Heart left ventricle (tissue), 16 donors: ENCODE measurements at regions not wholly inside any gene's neighbourhood (a gene's known extent, or its start where the extent isn't known, plus 50 kb on each side); places are given as distances from the start of the nearest gene placed in this dataset.

ENCODE experiments used
- ATAC-seq, 4 donors: fragments of 200-7000 bp; cut with Tn5 transposase; one replicate each; pipeline ENCODE4 v1.9.1; 2020 to 2022; ENCODE audit warnings: moderate library complexity in 4 of 4, mild to moderate bottlenecking in 3 of 4, moderate number of reproducible peaks in 1 of 4
- DNase-seq, 5 donors: peaks; one replicate each; pipeline ENCODE4 v3.0.0-alpha.2; 2020
- H3K27ac ChIP-seq, 12 donors: fragments of 200-600 bp; sonication (generic) in 4 of 12; one replicate each; pipeline versions ENCODE4 v1.5.0 to v1.8.0; 2016 to 2022; ENCODE audit warnings: mild to moderate bottlenecking in 2 of 12
- H3K27me3 ChIP-seq, 9 donors: fragments of 200-600 bp; sonication (generic) in 2 of 9; one replicate each; pipeline versions ENCODE4 v1.5.1 to v1.8.0; 2016 to 2022; ENCODE audit warnings: mild to moderate bottlenecking in 3 of 9
- H3K36me3 ChIP-seq, 9 donors: fragments of 200-600 bp; sonication (generic) in 2 of 9; one replicate each; pipeline versions ENCODE4 v1.5.0 to v1.8.0; 2018 to 2022; ENCODE audit warnings: mild to moderate bottlenecking in 2 of 9
- H3K4me1 ChIP-seq, 12 donors: fragments of 200-600 bp; sonication (generic) in 4 of 12; one replicate each; pipeline versions ENCODE4 v1.5.0 to v1.8.0; 2016 to 2022; ENCODE audit warnings: mild to moderate bottlenecking in 3 of 12
- H3K4me3 ChIP-seq, 12 donors: fragments of 200-600 bp; sonication (generic) in 4 of 12; one replicate each; pipeline versions ENCODE4 v1.5.0 to v1.8.0; 2017 to 2022; ENCODE audit warnings: mild to moderate bottlenecking in 9 of 12, moderate library complexity in 4 of 12
- H3K9me3 ChIP-seq, 12 donors: fragments of 200-600 bp; sonication (generic) in 4 of 12; one replicate each; pipeline versions ENCODE4 v1.5.0 to v1.8.0; 2016 to 2022; ENCODE audit warnings: mild to moderate bottlenecking in 1 of 12
- CTCF ChIP-seq, 12 donors: fragments of 200-600 bp; sonication (generic) in 4 of 12; IDR thresholded peaks; one replicate each; pipeline versions ENCODE4 v1.5.0 to v1.8.0; 2018 to 2022; ENCODE audit warnings: antibody characterized with exemption in 12 of 12, mild to moderate bottlenecking in 5 of 12
- POLR2A ChIP-seq, 2 donors: fragments of 450-650 bp; IDR thresholded peaks; one replicate each; pipeline ENCODE4 v1.6.1; 2017; ENCODE audit warnings: antibody characterized with exemption in 2 of 2, mild to moderate bottlenecking in 2 of 2, moderate library complexity in 2 of 2
- WGBS, 4 donors: extraction: QIAGEN DNeasy Blood & Tissue Kit in 2 of 4; methylation state at CpG; one replicate each; pipeline versions ENCODE4 v1.1.5 to v1.1.7; 2013 to 2018; 5-methylcytosine and 5-hydroxymethylcytosine counted together
- intact Hi-C, 10 donors: fragments of 100-400 bp; cut with DNase I; formaldehyde crosslinking; loops; one replicate each; pipeline versions ENCODE4 v1.11.1 to v1.14.2; 2022
- donor health status: ischemic (EF 13 %, LVEDD 7.1; RV severe dilation, severe dysfunction).
- donor health status: healthy with polysubstance abuse.
- donor health status: DM: no; HTN: yes; CAD: no.
- donor health status: DM: no; HTN: no; CAD: no.
- donor health status: ischemic (EF 25% LVEDD 6.9; RV normal size, moderate dysfunction).
- donor health status: ischemic (EF 25% LVEDD 5.7; RV mildly dilated, moderate dysfunction).
- donor health status: healthy.
- donor health status: DM: yes; HTN: yes; CAD: no.
- donor health status: ischemic (EF 35%, LVEDD 5.7; RV mildly dilated, moderate dysfunction).
- donor health status: nonischemic (EF 11% LVEDD 7.7; RV severe dilation, severe dysfunction).
- donor health status: DM: yes; HTN: yes; CAD: no.
- donor health status: PGD.
- donor health status: ischemic (EF 29% LVEDD 5.4; RV normal size, mild dysfunction).
- donor health status: nonischemic (EF 23%, LVEDD 6.1; RV moderate dilation, normal function).

DNA sequence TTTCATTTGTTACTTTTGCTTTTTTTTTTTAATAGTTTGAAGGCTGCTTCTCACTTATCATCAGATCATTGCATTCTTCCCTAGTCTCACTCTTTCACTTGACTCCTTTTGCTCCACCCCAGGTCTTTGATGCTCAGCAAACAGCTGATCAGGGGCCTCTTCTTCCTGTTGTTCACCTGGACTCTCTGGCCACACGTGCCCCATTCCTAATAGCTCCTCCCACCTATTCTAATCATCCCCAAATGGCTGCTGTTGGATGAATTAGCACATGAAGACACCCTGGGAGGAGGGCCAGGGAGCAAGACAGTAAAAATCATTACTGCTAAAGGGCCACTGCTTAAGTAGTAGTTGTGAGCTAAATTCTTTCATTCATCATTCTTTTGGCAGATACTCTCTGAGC is 119.5 kb downstream of the MAB21L3 start:
- DNase-seq (no peak), ATAC-seq (no peak)
- TF ChIP-seq CTCF (IDR thresholded peaks at IDR 0.05): no peak
- TF ChIP-seq POLR2A (IDR thresholded peaks at IDR 0.05): no peak
- Histone ChIP-seq H3K4me3 (no peak overlapping the region), H3K4me1 (no peaks in the 10 kb centered on the region), H3K36me3 (no peaks in the 10 kb centered on the region), H3K9me3 (no peaks in the 10 kb centered on the region), H3K27me3 (no peaks in the 10 kb centered on the region), H3K27ac (no peak overlapping the region)
- intact Hi-C loops: loop anchor here in 2 of 10 donors (10.0 kb wide), 1 partner anchor 254 kb away; no protein-coding TSS in a partner anchor
- 21 to 46% (median 29%) methylated on average over 1 of the region's 1 CpG for WGBS, 4 donors

DNA sequence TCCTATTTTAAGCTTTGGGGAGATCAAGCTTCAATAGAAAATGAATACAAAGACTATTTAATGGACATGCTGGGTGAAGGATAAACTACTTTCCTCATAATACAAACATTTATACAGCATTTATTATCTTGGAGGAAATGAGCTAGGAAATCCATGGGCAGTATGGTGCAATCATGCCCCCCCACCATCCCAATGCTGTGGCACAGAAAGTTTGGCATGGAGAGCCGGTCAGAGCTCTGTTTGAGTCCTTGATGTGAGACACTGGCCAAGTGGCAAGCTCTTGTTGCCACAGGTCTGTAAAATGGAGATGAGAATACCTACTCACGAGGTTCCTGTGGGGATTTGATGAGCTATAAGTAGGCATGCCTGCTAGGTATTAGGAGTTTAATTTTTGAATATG is 120.6 kb downstream of the MAB21L3 start:
- Histone ChIP-seq H3K36me3 (no peaks in the 10 kb centered on the region), H3K27ac (no peak overlapping the region), H3K4me3 (no peak overlapping the region), H3K27me3 (no peaks in the 10 kb centered on the region), H3K4me1 (no peaks in the 10 kb centered on the region), H3K9me3 (peaks cover 0 to 3% (median 0%) of the 10 kb centered on the region in 12 donors)
- intact Hi-C loops: loop anchor here in 2 of 10 donors (10.0 kb wide), 1 partner anchor 253 kb away; no protein-coding TSS in a partner anchor
- no peak for TF ChIP-seq POLR2A (IDR thresholded peaks at IDR 0.05)
- TF ChIP-seq CTCF (IDR thresholded peaks at IDR 0.05): no peak
- DNase-seq (no peak), ATAC-seq (no peak)
- 75 to 88% (median 84%) methylated on average over 2 of the region's 2 CpGs for WGBS, 4 donors

GRCh38 chr1:116232989-116233514 is 121.9 kb downstream of the MAB21L3 start:
- H3K4me3 ChIP-seq: no peak overlapping the region
- no peaks in the 10 kb centered on the region for H3K36me3 ChIP-seq
- no peak for TF ChIP-seq POLR2A (IDR thresholded peaks at IDR 0.05)
- peak in 4 of 12 donors; percentile 7 to 21 (median 11) for TF ChIP-seq CTCF (IDR thresholded peaks at IDR 0.05)
- DNase-seq (no peak), ATAC-seq (peak in 2 of 4 donors; percentile 46 to 60)
- H3K27me3 ChIP-seq: no peaks in the 10 kb centered on the region
- H3K4me1 ChIP-seq: no peaks in the 10 kb centered on the region
- H3K9me3 ChIP-seq: peaks cover 0 to 3% (median 0%) of the 10 kb centered on the region in 12 donors
- WGBS, 4 donors: 25 to 41% (median 27%) methylated on average over 2 of the region's 2 CpGs
- no peak overlapping the region for H3K27ac ChIP-seq
- intact Hi-C loops: loop anchor here in 2 of 10 donors (10.0 kb wide), 1 partner anchor 252 kb away; no protein-coding TSS in a partner anchor

DNA sequence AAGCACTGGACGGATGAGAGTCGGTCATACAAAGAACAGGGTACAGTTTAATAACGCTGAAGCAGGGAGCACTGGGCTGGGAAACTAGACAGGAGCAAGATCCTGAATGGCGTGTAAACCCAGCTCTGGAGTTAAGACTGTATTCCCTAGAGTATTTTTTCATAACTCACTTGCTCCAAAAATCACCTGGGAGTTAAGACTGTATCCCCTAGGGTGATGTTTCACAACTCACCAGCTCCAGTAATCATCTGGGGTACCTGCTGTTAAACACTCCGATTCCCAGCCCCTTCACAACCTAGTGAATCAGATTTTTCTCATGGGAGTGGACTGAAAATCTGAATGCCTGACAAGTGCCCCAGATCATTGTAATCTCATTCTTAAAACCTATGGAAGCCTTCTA is 123.2 kb downstream of the MAB21L3 start:
- Histone ChIP-seq H3K27ac (no peak overlapping the region), H3K9me3 (peaks cover 0 to 3% (median 0%) of the 10 kb centered on the region in 12 donors), H3K27me3 (no peaks in the 10 kb centered on the region), H3K36me3 (no peaks in the 10 kb centered on the region), H3K4me1 (no peaks in the 10 kb centered on the region), H3K4me3 (no peak overlapping the region)
- DNase-seq: no peak
- intact Hi-C loops: loop anchor here in 2 of 10 donors (10.0 kb wide), 1 partner anchor 250 kb away; no protein-coding TSS in a partner anchor
- no peak for ATAC-seq
- no peak for TF ChIP-seq POLR2A (IDR thresholded peaks at IDR 0.05)
- TF ChIP-seq CTCF (IDR thresholded peaks at IDR 0.05): no peak
- WGBS, 4 donors: 88 to 93% (median 91%) methylated on average over 5 of the region's 5 CpGs
